PC-9 (cell line): ENCODE measurements at regions not wholly inside any gene's neighbourhood (a gene's known extent, or its start where the extent isn't known, plus 50 kb on each side); places are given as distances from the start of the nearest gene placed in this dataset.
A peak's percentile ranks its signal among the peaks of the same experiment; 100 is the strongest.
"Not testable (repeated sequence)": the region's sequence is repeated elsewhere in the genome, so short reads cannot be mapped to it uniquely, and the experiment has no call there.

Experiments used
- BruUV-seq: library from RNA; stranded (reverse); fragments of 400-500 nt; replicated peaks from 2 replicates; lab custom pipeline; 2021; lab: Mats Ljungman, UMichigan
- CTCF ChIA-PET: fragments of 300-600 bp; sonication (Branson Sonifier 250); formaldehyde crosslinking; loops from one replicate; lab custom pipeline; 2022; ENCODE audit warnings: antibody characterized with exemption; lab: Charles Lee
- POLR2A ChIA-PET: fragments of 300-600 bp; sonication (Branson Sonifier 250); formaldehyde crosslinking; loops from one replicate; lab custom pipeline; 2022; ENCODE audit warnings: antibody characterized with exemption; ENCODE audit not compliant: unreplicated experiment; lab: Charles Lee
- DNase-seq, 2 experiments: peaks; one replicate each; pipeline versions ENCODE4 v3.0.0 to v3.0.0-alpha.2; 2015 to 2022; ENCODE audit warnings: mixed read lengths in 1 of 2
- H2AFZ ChIP-seq: fragments of 200-600 bp; sonication (generic); 2 replicates; pipeline ENCODE4 v1.8.1; 2017; ENCODE audit warnings: antibody characterized with exemption
- H3F3A ChIP-seq: fragments of 200-600 bp; sonication (generic); 2 replicates; pipeline ENCODE4 v1.8.1; 2017; ENCODE audit warnings: antibody characterized with exemption, mild to moderate bottlenecking, low read depth; ENCODE audit not compliant: insufficient read depth
- H3K27ac ChIP-seq: fragments of 200-600 bp; sonication (generic); 2 replicates; pipeline ENCODE4 v1.6.1; 2016; ENCODE audit warnings: mixed run types
- H3K27me3 ChIP-seq: fragments of 200-600 bp; sonication (generic); 2 replicates; pipeline ENCODE4 v1.6.1; 2016; ENCODE audit warnings: low read depth, mixed run types; ENCODE audit not compliant: insufficient read depth
- H3K36me3 ChIP-seq: fragments of 200-600 bp; sonication (generic); 2 replicates; pipeline ENCODE4 v1.6.1; 2016; ENCODE audit warnings: low read depth, mixed run types
- H3K4me1 ChIP-seq: fragments of 200-600 bp; sonication (generic); replicated peaks from 2 replicates; pipeline ENCODE4 v1.6.1; 2016; ENCODE audit warnings: mixed run types; ENCODE audit not compliant: insufficient read depth
- H3K4me2 ChIP-seq: fragments of 200-600 bp; sonication (generic); 2 replicates; pipeline ENCODE4 v1.6.1; 2017; ENCODE audit warnings: mixed run types
- H3K4me3 ChIP-seq: fragments of 200-600 bp; sonication (generic); 2 replicates; pipeline ENCODE4 v1.6.1; 2016; ENCODE audit warnings: mixed run types
- H3K79me2 ChIP-seq: fragments of 200-600 bp; sonication (generic); 2 replicates; pipeline ENCODE4 v1.6.1; 2017; ENCODE audit warnings: low read depth, mixed run types
- H3K9me2 ChIP-seq: fragments of 200-600 bp; sonication (generic); 2 replicates; pipeline ENCODE4 v1.8.1; 2017; ENCODE audit warnings: mild to moderate bottlenecking; ENCODE audit not compliant: insufficient read depth
- H3K9me3 ChIP-seq: fragments of 200-600 bp; sonication (generic); 2 replicates; pipeline ENCODE4 v1.8.1; 2016; ENCODE audit warnings: low read depth; ENCODE audit not compliant: insufficient read depth
- H4K20me1 ChIP-seq: fragments of 200-600 bp; sonication (generic); 2 replicates; pipeline ENCODE4 v1.8.1; 2017; ENCODE audit not compliant: insufficient read depth
- CTCF ChIP-seq: fragments of 200-600 bp; sonication (generic); conservative IDR thresholded peaks from 2 replicates; pipeline ENCODE4 v1.6.1; 2017; ENCODE audit warnings: mixed run types, antibody characterized with exemption, mild to moderate bottlenecking, moderate library complexity
- EZH2 ChIP-seq: fragments of 200-600 bp; sonication (generic); IDR thresholded peaks from 2 replicates; pipeline ENCODE4 v1.8.0; 2017; ENCODE audit warnings: antibody characterized with exemption, low read depth
- intact Hi-C: fragments of 100-400 bp; cut with micrococcal nuclease; formaldehyde crosslinking; loops from one replicate; pipeline ENCODE4 v1.10.0; 2022; ENCODE audit not compliant: unreplicated experiment

GRCh38 chr7:113263749-113264148 lies 145.4 kb upstream of the SMIM30 start:
- Histone ChIP-seq H3K4me3 (peak overlapping the region; percentile 65), H3K9me3 (no peaks in the 10 kb centered on the region), H3F3A (no peaks in the 10 kb centered on the region), H4K20me1 (no peaks in the 10 kb centered on the region), H3K79me2 (no peaks in the 10 kb centered on the region), H2AFZ (peak overlapping the region; percentile 91), H3K9me2 (no peaks in the 10 kb centered on the region), H3K4me1 (0 out of 2 replicates have a peak, but pooled peaks cover 5% of the 10 kb centered on the region), H3K27ac (no peak overlapping the region), H3K36me3 (no peaks in the 10 kb centered on the region), H3K27me3 (no peaks in the 10 kb centered on the region), H3K4me2 (peak overlapping the region; percentile 80)
- no TSS peak for BruUV-seq
- ChIA-PET POLR2A (no interaction called here), CTCF (no interaction called here)
- intact Hi-C loops = no loop called here
- DNase-seq = no peak
- TF ChIP-seq CTCF = no peak
- TF ChIP-seq EZH2 = no peak

GRCh38 chr7:113263215-113263742 lies 144.9 kb upstream of the SMIM30 start:
- H3K9me2 ChIP-seq, H3K27ac ChIP-seq, H4K20me1 ChIP-seq, H3K27me3 ChIP-seq, intact Hi-C loops, H3K79me2 ChIP-seq, H3K36me3 ChIP-seq, BruUV-seq, POLR2A ChIA-PET, H3F3A ChIP-seq, H3K4me1 ChIP-seq, CTCF ChIA-PET, H3K9me3 ChIP-seq: not testable (repeated sequence)
- peak overlapping the region; percentile 88 for H2AFZ ChIP-seq
- H3K4me3 ChIP-seq = peak overlapping the region; percentile 65
- DNase-seq = peak in 1 of 2 experiments; percentile 55
- H3K4me2 ChIP-seq = peak overlapping the region; percentile 80

DNA sequence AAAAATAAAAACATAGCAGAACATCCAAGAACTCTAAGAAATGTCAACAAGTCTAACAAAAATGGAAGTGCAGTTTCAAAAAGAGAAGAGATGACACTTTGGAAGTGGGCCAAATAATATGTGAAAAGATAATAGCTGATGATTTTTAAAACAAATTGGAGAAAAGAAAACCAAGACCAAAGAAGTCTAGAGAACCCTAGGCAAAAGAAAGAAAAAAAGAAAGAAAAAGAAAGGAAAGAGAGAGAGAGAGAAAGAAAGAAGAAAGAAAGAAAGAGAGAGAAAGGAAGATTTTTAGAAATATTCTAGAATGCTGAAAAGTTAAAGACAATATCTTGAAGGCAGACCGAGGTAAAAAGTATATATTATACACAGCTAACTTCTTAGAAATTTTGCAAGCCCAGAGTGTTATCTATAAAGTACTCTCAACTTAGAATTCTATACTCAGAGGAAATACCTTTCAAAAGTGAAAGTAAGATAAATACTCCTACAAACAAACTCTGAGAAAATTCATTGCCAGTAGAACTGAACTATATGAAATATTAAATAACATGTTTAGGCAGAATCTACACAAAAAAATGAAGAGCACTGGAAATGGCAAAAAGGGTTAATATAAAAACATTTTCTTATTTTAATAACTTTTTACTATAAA lies 138.7 kb upstream of the SMIM30 start:
- H3K79me2 ChIP-seq = no peaks in the 10 kb centered on the region
- CTCF ChIA-PET = no interaction called here
- H3K9me2 ChIP-seq = 0 out of 2 replicates have a peak, but pooled peaks cover 3% of the 10 kb centered on the region
- no peak for DNase-seq
- intact Hi-C loops = no loop called here
- no peaks in the 10 kb centered on the region for H3K36me3 ChIP-seq
- TF ChIP-seq CTCF (no peak), EZH2 (no peak)
- H3K4me2 ChIP-seq = 0 out of 2 replicates have a peak overlapping the region, but pooled peaks have one; percentile 7
- no peak overlapping the region for H2AFZ ChIP-seq
- no peak overlapping the region for H3K27ac ChIP-seq
- H3K4me1 ChIP-seq = no peaks in the 10 kb centered on the region
- H3K4me3 ChIP-seq = peak overlapping the region; percentile 5; the same call in 1 of the 2 replicates
- POLR2A ChIA-PET = no interaction called here
- no peaks in the 10 kb centered on the region for H4K20me1 ChIP-seq
- no TSS peak for BruUV-seq
- H3K9me3 ChIP-seq = no peaks in the 10 kb centered on the region
- no peaks in the 10 kb centered on the region for H3K27me3 ChIP-seq
- no peaks in the 10 kb centered on the region for H3F3A ChIP-seq
